ENCODE measurements at regions not wholly inside any gene's neighbourhood (a gene's known extent, or its start where the extent isn't known, plus 50 kb on each side); places are given as distances from the start of the nearest gene placed in this dataset.

DNA sequence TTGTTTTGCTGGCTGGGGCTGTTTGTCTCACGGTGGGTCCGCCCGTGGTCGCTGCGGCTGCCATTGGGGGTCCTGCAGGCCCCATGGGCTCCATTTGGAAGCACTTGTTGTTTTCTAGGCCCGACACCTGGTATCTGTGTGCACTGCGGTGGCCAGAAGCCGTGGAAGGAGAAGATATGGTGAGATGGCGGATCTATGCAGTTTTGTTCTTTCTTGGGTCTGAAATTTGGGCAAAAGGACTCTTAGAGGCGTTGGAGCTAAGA, 109.5 kb upstream of the SHH start:
- DNase-seq (ENCODE audit: low spot score): no peak
- TF ChIP-seq, protein P1, sequence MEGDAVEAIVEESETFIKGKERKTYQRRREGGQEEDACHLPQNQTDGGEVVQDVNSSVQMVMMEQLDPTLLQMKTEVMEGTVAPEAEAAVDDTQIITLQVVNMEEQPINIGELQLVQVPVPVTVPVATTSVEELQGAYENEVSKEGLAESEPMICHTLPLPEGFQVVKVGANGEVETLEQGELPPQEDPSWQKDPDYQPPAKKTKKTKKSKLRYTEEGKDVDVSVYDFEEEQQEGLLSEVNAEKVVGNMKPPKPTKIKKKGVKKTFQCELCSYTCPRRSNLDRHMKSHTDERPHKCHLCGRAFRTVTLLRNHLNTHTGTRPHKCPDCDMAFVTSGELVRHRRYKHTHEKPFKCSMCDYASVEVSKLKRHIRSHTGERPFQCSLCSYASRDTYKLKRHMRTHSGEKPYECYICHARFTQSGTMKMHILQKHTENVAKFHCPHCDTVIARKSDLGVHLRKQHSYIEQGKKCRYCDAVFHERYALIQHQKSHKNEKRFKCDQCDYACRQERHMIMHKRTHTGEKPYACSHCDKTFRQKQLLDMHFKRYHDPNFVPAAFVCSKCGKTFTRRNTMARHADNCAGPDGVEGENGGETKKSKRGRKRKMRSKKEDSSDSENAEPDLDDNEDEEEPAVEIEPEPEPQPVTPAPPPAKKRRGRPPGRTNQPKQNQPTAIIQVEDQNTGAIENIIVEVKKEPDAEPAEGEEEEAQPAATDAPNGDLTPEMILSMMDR (IDR thresholded peaks at IDR 0.05; ENCODE audit: extremely low read depth, missing control alignments): no peak

DNA sequence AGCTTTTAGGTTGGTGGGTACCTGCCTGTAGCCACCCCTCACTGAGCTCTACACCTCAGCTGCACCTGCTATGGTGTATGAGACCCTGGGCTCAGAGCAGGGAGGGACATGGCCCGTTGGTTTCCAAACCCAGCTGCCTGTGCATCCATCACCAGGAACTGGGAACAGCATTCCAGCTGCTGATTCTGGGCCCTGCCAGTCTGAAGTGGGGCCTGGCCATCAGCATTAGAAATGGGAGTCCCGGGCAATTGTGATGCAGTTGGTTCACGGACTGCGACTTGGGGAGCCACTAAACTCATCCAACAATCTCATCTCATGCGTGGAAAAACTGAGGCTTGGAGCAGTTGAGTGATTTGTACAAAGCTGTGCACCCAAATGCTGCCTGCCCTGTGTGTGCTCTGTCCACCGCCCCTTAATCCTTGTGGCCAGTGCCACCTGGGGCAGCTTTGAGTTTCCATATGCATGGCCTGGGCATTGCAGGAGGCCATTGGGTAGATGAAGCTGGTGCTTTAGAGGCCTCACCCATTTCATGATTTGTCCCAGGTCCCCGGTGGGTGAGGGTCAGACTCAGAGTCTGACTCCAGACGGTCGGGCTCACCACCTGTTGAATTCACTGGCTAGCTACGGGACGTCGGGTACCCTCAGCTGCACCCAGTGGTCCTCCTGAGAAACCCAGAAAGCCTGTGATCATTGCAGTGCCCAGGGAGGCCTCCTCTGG, 109.0 kb upstream of the SHH start:
- DNase-seq (ENCODE audit: low spot score): no peak
- TF ChIP-seq, protein P1 (IDR thresholded peaks at IDR 0.05; ENCODE audit: extremely low read depth, missing control alignments): no peak

DNA sequence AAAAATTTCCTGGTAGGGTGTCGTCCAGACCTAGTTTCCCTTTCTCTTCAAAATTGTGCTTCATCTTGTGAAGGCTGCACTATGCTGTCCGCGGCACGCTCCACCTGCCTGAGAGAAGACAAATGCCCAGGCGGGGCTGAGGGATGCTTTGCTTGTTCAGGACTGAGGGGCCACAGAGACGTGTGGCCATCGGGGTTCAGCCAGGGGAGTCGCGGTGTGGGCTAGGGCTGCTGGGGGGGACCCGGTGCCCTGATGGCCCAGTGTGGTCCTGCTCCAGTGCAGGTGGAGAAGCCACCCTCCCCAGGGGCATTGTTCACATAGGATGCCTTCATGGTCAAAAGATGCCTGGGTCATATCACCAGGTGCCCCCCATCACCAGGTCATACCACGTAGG, 107.8 kb upstream of the SHH start:
- no peak for DNase-seq (ENCODE audit: low spot score)
- TF ChIP-seq, protein P1 (IDR thresholded peaks at IDR 0.05; ENCODE audit: extremely low read depth, missing control alignments): no peak

DNA sequence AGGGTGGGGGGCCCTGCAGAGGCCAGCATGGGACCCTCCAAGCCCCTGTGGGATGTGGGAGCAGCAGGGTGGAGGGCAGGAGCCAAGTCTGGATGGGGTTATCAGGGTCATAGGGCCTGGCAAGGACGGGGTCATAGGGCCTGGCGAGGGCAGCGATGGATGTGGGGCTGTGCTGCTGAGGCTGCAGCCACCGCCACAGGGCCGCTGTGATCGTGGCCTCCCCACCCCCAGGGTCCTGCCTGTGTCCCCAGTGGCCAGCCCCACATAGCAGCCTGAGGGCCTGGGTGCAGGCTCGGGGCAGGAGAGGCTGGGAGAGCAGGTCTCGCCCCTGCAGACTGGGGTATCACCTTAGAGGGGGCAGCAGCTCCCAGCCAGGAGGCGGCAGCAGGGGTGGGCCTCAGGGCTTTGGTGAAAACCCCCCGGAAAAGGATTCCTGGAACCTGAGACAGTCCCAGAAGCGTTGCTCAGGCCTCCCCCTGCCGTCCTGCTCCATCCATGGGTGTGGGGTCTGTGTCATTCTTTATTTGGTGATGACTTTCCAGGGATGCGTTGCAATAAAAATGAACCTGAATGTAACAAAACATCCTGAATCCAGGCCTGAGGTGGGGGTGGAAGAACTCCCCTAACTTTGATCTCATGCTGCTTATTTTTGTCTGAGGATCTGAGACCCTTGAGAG, 107.3 kb upstream of the SHH start:
- DNase-seq (ENCODE audit: low spot score): no peak
- TF ChIP-seq, protein P1 (IDR thresholded peaks at IDR 0.05; ENCODE audit: extremely low read depth, missing control alignments): no peak

DNA sequence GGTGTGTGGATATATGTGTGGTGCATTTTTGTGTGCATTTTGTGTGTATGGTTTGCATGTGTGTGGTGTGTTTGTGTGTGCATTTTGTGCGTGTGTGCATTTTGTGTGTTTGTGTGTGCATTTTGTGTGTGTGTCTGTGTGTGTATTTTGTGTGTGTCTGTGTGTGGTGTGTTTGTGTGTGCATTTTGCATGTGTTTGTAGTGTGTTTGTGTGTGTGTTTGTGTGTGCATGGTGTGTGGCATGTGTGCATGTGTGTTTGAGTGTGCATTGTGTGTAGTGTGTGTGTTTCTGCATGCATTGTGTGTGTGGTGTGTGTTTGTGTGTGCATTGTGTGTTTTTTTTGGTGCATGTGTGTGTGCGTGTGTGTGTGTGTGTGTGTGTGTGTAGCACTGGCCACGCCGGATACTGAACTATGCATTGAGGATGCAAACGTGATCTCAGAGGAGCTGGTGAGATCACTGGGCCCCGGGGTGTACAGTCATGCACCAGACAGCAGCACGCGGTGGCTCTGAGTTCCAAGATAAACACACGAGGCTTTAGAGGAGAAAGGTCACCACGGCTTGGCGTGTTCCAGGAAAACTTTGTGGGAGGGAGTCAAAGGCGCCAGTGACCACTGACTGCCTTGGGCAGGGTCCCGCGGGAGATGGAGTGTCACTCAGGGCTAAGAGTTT, 106.6 kb upstream of the SHH start:
- TF ChIP-seq, protein P1 (IDR thresholded peaks at IDR 0.05; ENCODE audit: extremely low read depth, missing control alignments): no peak
- DNase-seq (ENCODE audit: low spot score): no peak

DNA sequence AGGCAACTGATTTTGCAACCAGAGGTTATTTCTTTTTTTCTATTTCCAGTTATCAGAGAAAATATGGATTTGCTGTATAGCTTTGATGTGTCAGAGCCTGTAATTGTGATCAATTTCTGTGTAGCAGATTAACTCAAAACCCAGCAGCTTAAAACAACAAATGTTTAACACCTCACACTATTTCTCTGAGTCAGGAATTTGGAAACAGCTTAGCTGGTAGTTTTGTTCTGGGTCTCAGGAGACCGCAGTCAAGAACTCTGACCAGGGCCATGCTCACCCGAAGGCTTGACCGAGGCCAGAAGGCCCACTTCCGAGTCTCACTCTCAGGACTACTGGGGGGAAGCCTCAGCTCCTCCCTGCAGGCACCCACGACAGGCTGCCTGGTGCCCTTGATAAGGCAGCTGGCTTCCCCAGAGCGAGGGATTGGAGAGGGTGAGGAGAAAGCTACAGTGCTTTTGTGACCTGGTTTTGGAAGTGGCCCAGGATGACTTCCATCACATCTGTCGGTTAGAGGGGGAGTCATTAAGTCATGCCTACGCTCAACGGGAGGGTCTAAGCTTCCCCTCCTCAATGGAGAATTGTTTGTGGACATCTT, 105.7 kb upstream of the SHH start:
- TF ChIP-seq, protein P1 (IDR thresholded peaks at IDR 0.05; ENCODE audit: extremely low read depth, missing control alignments): no peak
- DNase-seq (ENCODE audit: low spot score): no peak
